GM23248 (cell line): ENCODE measurements at regions not wholly inside any gene's neighbourhood (a gene's known extent, or its start where the extent isn't known, plus 50 kb on each side); places are given as distances from the start of the nearest gene placed in this dataset.

ENCODE experiments used
- DNase-seq: peaks from one replicate; pipeline ENCODE4 v3.0.0-alpha.2; 2015
- H2AFZ ChIP-seq: fragments of 200-600 bp; sonication (generic); 2 replicates; pipeline ENCODE4 v1.6.1; 2016; ENCODE audit warnings: antibody characterized with exemption
- H3F3A ChIP-seq: fragments of 200-600 bp; sonication (generic); 2 replicates; pipeline ENCODE4 v1.6.1; 2016; ENCODE audit warnings: mild to moderate bottlenecking, antibody characterized with exemption, mixed run types; ENCODE audit not compliant: insufficient read depth
- H3K27ac ChIP-seq: fragments of 200-600 bp; sonication (generic); 2 replicates; pipeline ENCODE4 v1.5.1; 2016; ENCODE audit warnings: mild to moderate bottlenecking
- H3K27me3 ChIP-seq: fragments of 200-600 bp; sonication (generic); replicated peaks from 2 replicates; pipeline ENCODE4 v1.6.1; 2016; ENCODE audit warnings: mild to moderate bottlenecking; ENCODE audit not compliant: insufficient read depth
- H3K36me3 ChIP-seq: fragments of 200-600 bp; sonication (generic); 2 replicates; pipeline ENCODE4 v1.6.1; 2016; ENCODE audit warnings: low read depth, mild to moderate bottlenecking
- H3K4me1 ChIP-seq: fragments of 200-600 bp; sonication (generic); 2 replicates; pipeline ENCODE4 v1.6.1; 2016; ENCODE audit warnings: mild to moderate bottlenecking; ENCODE audit not compliant: insufficient read depth
- H3K4me2 ChIP-seq: fragments of 200-600 bp; sonication (generic); one replicate; pipeline ENCODE4 v1.6.1; 2016; ENCODE audit warnings: mild to moderate bottlenecking; ENCODE audit not compliant: unreplicated experiment
- H3K4me3 ChIP-seq: fragments of 200-600 bp; sonication (generic); 2 replicates; pipeline ENCODE4 v1.5.1; 2016; ENCODE audit warnings: mild to moderate bottlenecking
- H3K79me2 ChIP-seq: fragments of 200-600 bp; sonication (generic); 2 replicates; pipeline ENCODE4 v1.6.1; 2016; ENCODE audit warnings: mild to moderate bottlenecking; ENCODE audit not compliant: insufficient read depth
- H3K9ac ChIP-seq: fragments of 200-600 bp; sonication (generic); 2 replicates; pipeline ENCODE4 v1.6.1; 2016; ENCODE audit warnings: mild to moderate bottlenecking
- H3K9me2 ChIP-seq: fragments of 200-600 bp; sonication (generic); 2 replicates; pipeline ENCODE4 v1.6.1; 2016; ENCODE audit warnings: mixed run types, mild to moderate bottlenecking, moderate library complexity; ENCODE audit not compliant: insufficient read depth
- H3K9me3 ChIP-seq: fragments of 200-600 bp; sonication (generic); one replicate; pipeline ENCODE4 v1.6.1; 2017; ENCODE audit warnings: low read depth
- H4K20me1 ChIP-seq: fragments of 200-600 bp; sonication (generic); 2 replicates; pipeline ENCODE4 v1.6.0; 2016; ENCODE audit not compliant: insufficient read depth
- EZH2 ChIP-seq: fragments of 200-600 bp; sonication (generic); IDR thresholded peaks from 2 replicates; pipeline ENCODE4 v1.6.1; 2018; ENCODE audit warnings: antibody characterized with exemption, mild to moderate bottlenecking; ENCODE audit not compliant: insufficient read depth, poor library complexity, severe bottlenecking
- EZH2phosphoT487 ChIP-seq: fragments of 200-600 bp; sonication (generic); IDR thresholded peaks from 2 replicates; pipeline ENCODE4 v1.6.1; 2018; ENCODE audit warnings: antibody characterized with exemption, moderate library complexity, mild to moderate bottlenecking, low read depth; ENCODE audit not compliant: insufficient read depth
- WGBS, 2 experiments: methylation state at CpG; one replicate each; pipeline ENCODE4 v1.1.6; 2015 to 2017; ENCODE audit warnings: low lambda C conversion rate in 2 of 2, low coverage in 1 of 2; ENCODE audit errors: missing lambda C conversion rate in 2 of 2; 5-methylcytosine and 5-hydroxymethylcytosine counted together
- in situ Hi-C: fragments of 300-500 bp; cut with MboI; formaldehyde crosslinking; loops from 2 replicates; pipeline ENCODE4 v1.15.0; 2020

DNA sequence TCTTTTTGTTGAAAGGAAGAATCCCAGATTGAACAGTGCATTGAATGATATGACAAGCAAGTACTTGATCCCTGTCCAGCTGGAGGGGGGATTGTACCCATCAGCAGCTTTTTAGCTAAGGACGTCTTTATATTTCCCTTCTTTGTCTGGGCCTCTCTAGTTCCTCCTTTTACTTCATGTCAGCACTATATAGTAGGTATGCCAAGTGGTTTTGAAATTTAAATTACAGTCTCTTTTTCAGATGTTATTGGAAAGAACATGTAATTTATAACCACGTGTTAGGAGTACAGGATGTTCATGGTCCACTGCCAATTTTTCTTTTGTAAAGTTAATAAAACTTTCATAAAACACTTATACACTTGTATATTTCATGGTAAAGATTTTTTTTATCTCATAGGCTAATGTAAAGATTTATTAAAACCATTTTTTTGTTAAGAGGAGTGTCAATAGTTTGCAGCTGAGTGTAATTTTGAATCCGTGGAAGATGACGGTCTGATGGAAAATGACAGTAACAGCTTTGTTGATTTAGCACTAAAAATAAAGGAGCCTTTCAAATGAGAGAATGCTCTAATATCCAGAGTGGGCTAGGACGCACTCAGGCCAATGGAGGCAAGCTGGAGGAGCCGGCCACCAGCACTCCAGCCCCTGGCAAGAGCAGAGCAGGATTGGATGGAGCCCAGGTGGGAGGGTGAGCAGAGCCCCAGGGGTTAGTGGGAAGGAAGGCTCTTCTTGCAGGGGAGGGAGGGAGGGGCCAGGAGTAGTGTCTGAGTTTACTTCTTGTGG, 488.3 kb downstream of the INSC start:
- no peaks in the 10 kb centered on the region for H3K36me3 ChIP-seq
- H3K79me2 ChIP-seq: no peaks in the 10 kb centered on the region
- H2AFZ ChIP-seq: no peak overlapping the region
- H3K9me2 ChIP-seq: no peaks in the 10 kb centered on the region
- DNase-seq: no peak
- WGBS, 2 experiments: 2 to 3% methylated on average over 6 of the region's 6 CpGs
- in situ Hi-C loops: no loop called here
- H3F3A ChIP-seq: no peaks in the 10 kb centered on the region
- no peaks in the 10 kb centered on the region for H3K9me3 ChIP-seq
- no peaks in the 10 kb centered on the region for H3K4me1 ChIP-seq
- no peak for TF ChIP-seq EZH2phosphoT487
- TF ChIP-seq EZH2: no peak
- no peak overlapping the region for H3K4me2 ChIP-seq
- H3K4me3 ChIP-seq: no peak overlapping the region
- H4K20me1 ChIP-seq: no peaks in the 10 kb centered on the region
- no peak overlapping the region for H3K9ac ChIP-seq
- H3K27ac ChIP-seq: no peak overlapping the region
- no peaks in the 10 kb centered on the region for H3K27me3 ChIP-seq

DNA sequence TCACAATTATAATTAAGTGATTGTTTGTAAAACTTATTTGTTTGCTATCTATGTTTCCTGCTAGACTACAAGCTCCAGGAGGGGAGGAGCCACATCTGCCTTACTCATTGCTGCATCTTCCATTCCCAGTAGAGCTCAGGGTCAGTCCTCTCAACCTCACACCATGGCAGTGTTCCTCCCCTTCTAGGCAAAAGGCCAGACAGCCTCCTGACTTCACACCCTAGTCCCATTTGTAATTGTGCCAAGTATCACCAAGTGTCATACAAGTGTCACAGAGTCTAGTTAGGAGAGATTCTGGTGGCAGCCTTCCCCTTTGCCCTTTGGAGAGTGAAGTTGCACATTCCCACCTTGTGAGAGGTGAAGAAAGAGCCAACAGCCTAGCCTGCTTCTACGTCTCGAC, 490.4 kb downstream of the INSC start:
- 30 to 37% methylated on average over 2 of the region's 2 CpGs for WGBS, 2 experiments
- DNase-seq: no peak
- in situ Hi-C loops: no loop called here
- H3K9me3 ChIP-seq: no peaks in the 10 kb centered on the region
- H3K4me2 ChIP-seq: no peak overlapping the region
- H2AFZ ChIP-seq: no peak overlapping the region
- no peaks in the 10 kb centered on the region for H3F3A ChIP-seq
- H3K4me3 ChIP-seq: no peak overlapping the region
- H4K20me1 ChIP-seq: no peaks in the 10 kb centered on the region
- no peaks in the 10 kb centered on the region for H3K9me2 ChIP-seq
- H3K79me2 ChIP-seq: no peaks in the 10 kb centered on the region
- H3K4me1 ChIP-seq: no peaks in the 10 kb centered on the region
- H3K27me3 ChIP-seq: no peaks in the 10 kb centered on the region
- H3K36me3 ChIP-seq: no peaks in the 10 kb centered on the region
- no peak overlapping the region for H3K9ac ChIP-seq
- no peak overlapping the region for H3K27ac ChIP-seq
- TF ChIP-seq EZH2 (no peak), EZH2phosphoT487 (no peak)

DNA sequence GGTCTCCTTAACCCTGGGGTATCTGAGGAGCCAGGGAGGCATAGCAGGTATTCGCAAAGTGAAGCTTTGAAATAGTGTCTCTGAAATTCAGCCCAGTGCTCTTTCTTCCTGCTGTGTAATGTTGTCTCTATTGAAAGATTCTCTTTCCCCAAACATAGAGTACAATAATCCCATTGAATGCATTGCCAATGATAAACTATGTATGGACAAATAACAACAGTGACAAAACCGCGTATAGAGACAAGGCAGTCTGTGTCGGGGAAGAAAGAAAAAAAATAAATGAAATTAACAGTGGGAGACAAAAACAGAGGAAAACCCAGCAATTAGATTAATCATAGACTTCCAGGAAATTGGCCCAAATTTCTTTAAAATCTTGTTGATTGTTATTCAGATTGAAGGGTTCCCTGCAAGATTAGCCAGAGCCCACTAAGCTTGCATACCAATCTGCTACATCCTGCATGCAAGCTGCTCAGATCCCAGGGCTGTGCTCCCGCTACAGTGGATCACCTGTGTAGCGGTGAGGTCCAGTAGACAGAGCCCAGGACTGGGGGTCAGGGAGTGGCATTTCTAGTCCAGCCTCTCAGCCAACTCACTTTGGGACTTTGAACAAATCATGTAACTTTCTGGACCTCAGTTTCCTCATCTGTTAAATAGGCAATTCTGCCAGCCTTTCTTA, 492.8 kb downstream of the INSC start:
- WGBS, 2 experiments: 58 to 69% methylated on average over 6 of the region's 6 CpGs
- no peak overlapping the region for H3K4me3 ChIP-seq
- H3K9me2 ChIP-seq: no peaks in the 10 kb centered on the region
- TF ChIP-seq EZH2 (no peak), EZH2phosphoT487 (no peak)
- no peak overlapping the region for H2AFZ ChIP-seq
- H3K79me2 ChIP-seq: no peaks in the 10 kb centered on the region
- DNase-seq: no peak
- no peaks in the 10 kb centered on the region for H3K36me3 ChIP-seq
- no peak overlapping the region for H3K27ac ChIP-seq
- no peaks in the 10 kb centered on the region for H3F3A ChIP-seq
- H3K9me3 ChIP-seq: no peaks in the 10 kb centered on the region
- no peak overlapping the region for H3K9ac ChIP-seq
- no peak overlapping the region for H3K4me2 ChIP-seq
- no peaks in the 10 kb centered on the region for H4K20me1 ChIP-seq
- in situ Hi-C loops: no loop called here
- H3K4me1 ChIP-seq: no peaks in the 10 kb centered on the region
- H3K27me3 ChIP-seq: no peaks in the 10 kb centered on the region

DNA sequence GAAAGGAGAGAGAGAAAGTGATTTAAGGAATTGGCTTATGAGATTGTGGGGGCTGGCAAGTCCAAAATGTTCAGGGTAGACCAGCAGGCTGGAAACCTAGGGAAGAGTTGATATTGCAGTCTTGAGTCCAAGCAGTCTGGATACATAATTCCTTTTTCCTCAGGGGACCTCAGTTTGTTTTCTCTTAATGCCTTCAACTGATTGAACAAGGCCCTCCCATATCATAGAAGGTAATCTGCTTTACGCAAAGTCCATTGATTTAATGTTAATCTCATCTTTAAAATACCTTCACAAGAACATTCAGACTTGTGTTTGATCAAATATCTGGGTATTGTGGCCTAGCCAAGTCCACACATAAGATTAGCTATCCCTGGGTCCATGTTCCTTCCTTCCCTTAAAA, 494.7 kb downstream of the INSC start:
- WGBS, 2 experiments: 38% methylated on average over 1 of the region's 1 CpG
- TF ChIP-seq EZH2 (no peak), EZH2phosphoT487 (no peak)
- DNase-seq: no peak
- Histone ChIP-seq H3K4me1 (no peaks in the 10 kb centered on the region), H3F3A (no peaks in the 10 kb centered on the region), H3K9ac (no peak overlapping the region), H3K27ac (no peak overlapping the region), H3K9me2 (no peaks in the 10 kb centered on the region), H3K27me3 (no peaks in the 10 kb centered on the region), H3K4me2 (no peak overlapping the region), H3K9me3 (no peaks in the 10 kb centered on the region), H3K36me3 (no peaks in the 10 kb centered on the region), H4K20me1 (no peaks in the 10 kb centered on the region), H3K79me2 (no peaks in the 10 kb centered on the region), H3K4me3 (no peak overlapping the region), H2AFZ (no peak overlapping the region)
- in situ Hi-C loops: no loop called here
